NT2/D1 (cell line): ENCODE measurements at regions not wholly inside any gene's neighbourhood (a gene's known extent, or its start where the extent isn't known, plus 50 kb on each side); places are given as distances from the start of the nearest gene placed in this dataset.

Experiments used
- DNase-seq: peaks from one replicate; pipeline ENCODE4 v3.0.0-alpha.2; 2011; ENCODE audit warnings: low read depth, low spot score
- H3K27me3 ChIP-seq: 2 replicates; pipeline ENCODE4 v1.6.0; 2011; ENCODE audit warnings: mild to moderate bottlenecking; ENCODE audit not compliant: insufficient read length, insufficient read depth
- H3K36me3 ChIP-seq: 2 replicates; pipeline ENCODE4 v1.6.1; 2011; ENCODE audit warnings: mild to moderate bottlenecking, low read length, mixed read lengths; ENCODE audit not compliant: insufficient read depth, insufficient read length
- H3K4me1 ChIP-seq: 2 replicates; pipeline ENCODE4 v1.5.1; 2011; ENCODE audit not compliant: insufficient read depth, insufficient read length
- H3K4me3 ChIP-seq: 2 replicates; pipeline ENCODE4 v1.5.1; 2011; ENCODE audit warnings: low read depth; ENCODE audit not compliant: insufficient read length
- H3K9ac ChIP-seq: 2 replicates; pipeline ENCODE4 v1.6.0; 2011; ENCODE audit warnings: low read depth; ENCODE audit not compliant: insufficient read length
- H3K9me3 ChIP-seq: 2 replicates; pipeline ENCODE4 v1.5.1; 2011; ENCODE audit warnings: mild to moderate bottlenecking, low read length; ENCODE audit not compliant: insufficient read depth
- SUZ12 ChIP-seq: IDR thresholded peaks from 2 replicates; pipeline ENCODE4 v1.6.1; 2011; ENCODE audit not compliant: insufficient read length, insufficient read depth; ENCODE audit errors: extremely low read depth
- YY1 ChIP-seq: IDR thresholded peaks from 2 replicates; pipeline ENCODE4 v1.6.1; 2011; ENCODE audit not compliant: insufficient read length, insufficient read depth
- ZNF274 ChIP-seq: IDR thresholded peaks from 2 replicates; pipeline ENCODE4 v1.6.1; 2011; ENCODE audit warnings: mild to moderate bottlenecking, low read depth, low read length

GRCh38 chr16:82260212-82260795, 90.3 kb upstream of the MPHOSPH6 start:
- peaks cover 15% of the 10 kb centered on the region for H3K27me3 ChIP-seq
- H3K36me3 ChIP-seq = no peaks in the 10 kb centered on the region
- TF ChIP-seq YY1 (no peak), SUZ12 (no peak), ZNF274 (no peak)

GRCh38 chr16:82259731-82260130, 89.7 kb upstream of the MPHOSPH6 start:
- H3K27me3 ChIP-seq = peaks cover 15% of the 10 kb centered on the region
- TF ChIP-seq ZNF274 = no peak
- no peak for TF ChIP-seq YY1
- no peak overlapping the region for H3K4me3 ChIP-seq
- no peaks in the 10 kb centered on the region for H3K9me3 ChIP-seq
- H3K36me3 ChIP-seq = no peaks in the 10 kb centered on the region
- H3K4me1 ChIP-seq = no peaks in the 10 kb centered on the region
- no peak overlapping the region for H3K9ac ChIP-seq
- DNase-seq = no peak

More at GRCh38 chr16:82260212-82260795, 90.3 kb upstream of the MPHOSPH6 start:
- H3K4me1 ChIP-seq = no peaks in the 10 kb centered on the region
- H3K9ac ChIP-seq = no peak overlapping the region
- DNase-seq = no peak
- H3K9me3 ChIP-seq = no peaks in the 10 kb centered on the region
- no peak overlapping the region for H3K4me3 ChIP-seq

- Histone ChIP-seq H3K9me3 (no peaks in the 10 kb centered on the region), H3K27me3 (peaks cover 15% of the 10 kb centered on the region), H3K36me3 (no peaks in the 10 kb centered on the region), H3K4me3 (no peak overlapping the region), H3K9ac (no peak overlapping the region), H3K4me1 (no peaks in the 10 kb centered on the region)
- TF ChIP-seq YY1 (no peak), ZNF274 (no peak), SUZ12 (no peak)
- no peak for DNase-seq
Observed at GRCh38 chr16:82257990-82258389, 88.0 kb upstream of the MPHOSPH6 start.

- Histone ChIP-seq H3K9ac (no peak overlapping the region), H3K4me3 (no peak overlapping the region), H3K9me3 (no peaks in the 10 kb centered on the region), H3K36me3 (no peaks in the 10 kb centered on the region), H3K27me3 (no peaks in the 10 kb centered on the region), H3K4me1 (no peaks in the 10 kb centered on the region)
- no peak for DNase-seq
- TF ChIP-seq SUZ12 = no peak
- TF ChIP-seq ZNF274 = no peak
- no peak for TF ChIP-seq YY1
Observed at GRCh38 chr16:82252582-82252981, 82.6 kb upstream of the MPHOSPH6 start.

- H3K9me3 ChIP-seq = 0 out of 2 replicates have a peak, but pooled peaks cover 12% of the 10 kb centered on the region
- no peaks in the 10 kb centered on the region for H3K36me3 ChIP-seq
- H3K9ac ChIP-seq = no peak overlapping the region
- TF ChIP-seq SUZ12 (no peak), ZNF274 (no peak), YY1 (no peak)
- H3K4me3 ChIP-seq = no peak overlapping the region
- no peaks in the 10 kb centered on the region for H3K27me3 ChIP-seq
- no peak for DNase-seq
- no peaks in the 10 kb centered on the region for H3K4me1 ChIP-seq
Observed at GRCh38 chr16:82248677-82249076, 78.7 kb upstream of the MPHOSPH6 start.

GRCh38 chr16:82248012-82248656, 78.1 kb upstream of the MPHOSPH6 start:
- no peaks in the 10 kb centered on the region for H3K27me3 ChIP-seq
- DNase-seq = no peak
- no peaks in the 10 kb centered on the region for H3K4me1 ChIP-seq
- no peak overlapping the region for H3K4me3 ChIP-seq
- H3K36me3 ChIP-seq = no peaks in the 10 kb centered on the region
- TF ChIP-seq ZNF274 (no peak), SUZ12 (no peak), YY1 (no peak)
- 0 out of 2 replicates have a peak, but pooled peaks cover 13% of the 10 kb centered on the region for H3K9me3 ChIP-seq
- H3K9ac ChIP-seq = no peak overlapping the region

GRCh38 chr16:82242201-82242600, 72.2 kb upstream of the MPHOSPH6 start:
- no peaks in the 10 kb centered on the region for H3K4me1 ChIP-seq
- no peak overlapping the region for H3K9ac ChIP-seq
- no peaks in the 10 kb centered on the region for H3K36me3 ChIP-seq
- DNase-seq = no peak
- no peaks in the 10 kb centered on the region for H3K27me3 ChIP-seq
- no peak overlapping the region for H3K4me3 ChIP-seq
- H3K9me3 ChIP-seq = 0 out of 2 replicates have a peak, but pooled peaks cover 13% of the 10 kb centered on the region
- TF ChIP-seq SUZ12 (no peak), ZNF274 (no peak), YY1 (no peak)
